CD4-positive, CD25-positive, alpha-beta regulatory T cell (primary cell): ENCODE measurements at regions not wholly inside any gene's neighbourhood (a gene's known extent, or its start where the extent isn't known, plus 50 kb on each side); places are given as distances from the start of the nearest gene placed in this dataset.

Experiments
- ATAC-seq, 2 donors: fragments of 150-1000 bp; cut with Tn5 transposase; one replicate each; pipeline ENCODE4 v1.10.0; 2021; ENCODE audit warnings: low read depth in 2 of 2, moderate number of reproducible peaks in 2 of 2, moderate library complexity in 1 of 2
- DNase-seq, 3 donors: peaks; one replicate each; pipeline versions ENCODE4 v3.0.0 to v3.0.0-alpha.2; 2012 to 2022; ENCODE audit warnings: mixed read lengths in 1 of 3
- H3K27ac ChIP-seq: one replicate; pipeline ENCODE4 v1.7.0; 2013; ENCODE audit warnings: mild to moderate bottlenecking, low read length; ENCODE audit not compliant: insufficient read depth, poor library complexity, severe bottlenecking
- H3K27me3 ChIP-seq: one replicate; pipeline ENCODE4 v1.7.0; 2013; ENCODE audit warnings: low read length; ENCODE audit not compliant: control insufficient read depth, insufficient read depth
- H3K36me3 ChIP-seq: one replicate; pipeline ENCODE4 v1.7.0; 2013; ENCODE audit warnings: mild to moderate bottlenecking, low read length, moderate library complexity; ENCODE audit not compliant: control insufficient read depth, insufficient read depth
- H3K4me1 ChIP-seq: 2 replicates; pipeline ENCODE4 v1.7.0; 2013; ENCODE audit warnings: mild to moderate bottlenecking, low read length; ENCODE audit not compliant: insufficient read depth, control insufficient read depth, poor library complexity, severe bottlenecking
- H3K4me3 ChIP-seq: one replicate; pipeline ENCODE4 v1.7.0; 2013; ENCODE audit warnings: low read depth, mild to moderate bottlenecking, low read length, moderate library complexity
- H3K9me3 ChIP-seq, 2 experiments: 1 replicate in 1 of 2; 2 replicates in 1 of 2; pipeline ENCODE4 v1.7.0; 2013; ENCODE audit warnings: low read length in 2 of 2, mild to moderate bottlenecking in 1 of 2, moderate library complexity in 1 of 2; ENCODE audit not compliant: control insufficient read depth in 2 of 2
- H3K27ac Mint-ChIP-seq, 3 donors: one replicate each; pipeline ENCODE4 v1.8.0; 2020 to 2022; ENCODE audit warnings: mild to moderate bottlenecking in 3 of 3, mixed read lengths in 3 of 3, moderate library complexity in 2 of 3
- H3K27me3 Mint-ChIP-seq: one replicate; pipeline ENCODE4 v1.8.0; 2022; ENCODE audit warnings: mild to moderate bottlenecking, mixed read lengths
- H3K36me3 Mint-ChIP-seq: one replicate; pipeline ENCODE4 v1.8.0; 2020; ENCODE audit warnings: mixed read lengths
- H3K4me1 Mint-ChIP-seq, 4 donors: one replicate each; pipeline ENCODE4 v1.8.0; 2020 to 2022; ENCODE audit warnings: mixed read lengths in 4 of 4, mild to moderate bottlenecking in 1 of 4
- H3K4me3 Mint-ChIP-seq, 4 donors: one replicate each; pipeline ENCODE4 v1.8.0; 2020 to 2022; ENCODE audit warnings: mild to moderate bottlenecking in 4 of 4, mixed read lengths in 4 of 4, moderate library complexity in 3 of 4
- H3K9me3 Mint-ChIP-seq, 7 donors: one replicate each; pipeline ENCODE4 v1.8.0; 2020 to 2022; ENCODE audit warnings: mixed read lengths in 7 of 7, mild to moderate bottlenecking in 3 of 7, moderate library complexity in 2 of 7

GRCh38 chr4:151865312-151865711, 104.5 kb upstream of the GATB start:
- Mint-ChIP-seq H3K36me3 (no peaks in the 10 kb centered on the region), H3K4me3 (no peak overlapping the region), H3K9me3 (peaks cover 0 to 2% (median 0%) of the 10 kb centered on the region in 7 donors), H3K27ac (peak overlapping the region in 1 of 3 donors; percentile 34), H3K27me3 (peaks cover 10% of the 10 kb centered on the region), H3K4me1 (peaks cover 0 to 10% (median 3%) of the 10 kb centered on the region in 4 donors)
- ATAC-seq (no peak), DNase-seq (no peak)
- no peaks in the 10 kb centered on the region for H3K4me1 ChIP-seq
- no peaks in the 10 kb centered on the region for H3K27me3 ChIP-seq
- no peak overlapping the region for H3K4me3 ChIP-seq
- no peaks in the 10 kb centered on the region for H3K36me3 ChIP-seq
- no peaks in the 10 kb centered on the region for H3K9me3 ChIP-seq
- no peak overlapping the region for H3K27ac ChIP-seq

GRCh38 chr4:151864068-151864467, 103.3 kb upstream of the GATB start:
- peaks cover 0 to 10% (median 3%) of the 10 kb centered on the region in 4 donors for H3K4me1 Mint-ChIP-seq
- H3K4me3 ChIP-seq, result no peak overlapping the region
- no peaks in the 10 kb centered on the region for H3K36me3 Mint-ChIP-seq
- DNase-seq (no peak), ATAC-seq (no peak)
- no peaks in the 10 kb centered on the region for H3K36me3 ChIP-seq
- H3K27me3 ChIP-seq, result no peaks in the 10 kb centered on the region
- H3K9me3 Mint-ChIP-seq, result peaks cover 0 to 4% (median 0%) of the 10 kb centered on the region in 7 donors
- H3K9me3 ChIP-seq, result no peaks in the 10 kb centered on the region
- H3K27ac ChIP-seq, result no peak overlapping the region
- no peak overlapping the region for H3K27ac Mint-ChIP-seq
- H3K27me3 Mint-ChIP-seq, result peaks cover 13% of the 10 kb centered on the region
- H3K4me1 ChIP-seq, result no peaks in the 10 kb centered on the region
- H3K4me3 Mint-ChIP-seq, result no peak overlapping the region

- no peak for ATAC-seq
- H3K27me3 Mint-ChIP-seq, result peaks cover 19% of the 10 kb centered on the region
- Histone ChIP-seq H3K4me3 (no peak overlapping the region), H3K9me3 (no peaks in the 10 kb centered on the region), H3K4me1 (no peaks in the 10 kb centered on the region), H3K27ac (no peak overlapping the region), H3K36me3 (no peaks in the 10 kb centered on the region), H3K27me3 (no peaks in the 10 kb centered on the region)
- H3K9me3 Mint-ChIP-seq, result peaks cover 0 to 6% (median 0%) of the 10 kb centered on the region in 7 donors
- no peak overlapping the region for H3K27ac Mint-ChIP-seq
- H3K4me1 Mint-ChIP-seq, result peaks cover 0 to 10% (median 3%) of the 10 kb centered on the region in 4 donors
- H3K4me3 Mint-ChIP-seq, result no peak overlapping the region
- no peaks in the 10 kb centered on the region for H3K36me3 Mint-ChIP-seq
- DNase-seq, result no peak
These were observed 102.0 kb upstream of the GATB start for GRCh38 chr4:151862766-151863165.

- no peaks in the 10 kb centered on the region for H3K36me3 Mint-ChIP-seq
- H3K27me3 ChIP-seq, result no peaks in the 10 kb centered on the region
- H3K36me3 ChIP-seq, result no peaks in the 10 kb centered on the region
- no peak overlapping the region for H3K27ac Mint-ChIP-seq
- H3K4me1 ChIP-seq, result no peaks in the 10 kb centered on the region
- H3K27ac ChIP-seq, result no peak overlapping the region
- peaks cover 0 to 5% (median 0%) of the 10 kb centered on the region in 7 donors for H3K9me3 Mint-ChIP-seq
- peaks cover 13% of the 10 kb centered on the region for H3K27me3 Mint-ChIP-seq
- H3K4me3 Mint-ChIP-seq, result no peak overlapping the region
- no peak overlapping the region for H3K4me3 ChIP-seq
- no peak for ATAC-seq
- DNase-seq, result no peak
- H3K9me3 ChIP-seq, result no peaks in the 10 kb centered on the region
- peaks cover 0 to 5% (median 2%) of the 10 kb centered on the region in 4 donors for H3K4me1 Mint-ChIP-seq
These were observed 99.8 kb upstream of the GATB start for GRCh38 chr4:151860561-151861093.

GRCh38 chr4:151859641-151860040, 98.8 kb upstream of the GATB start:
- no peak overlapping the region for H3K27ac Mint-ChIP-seq
- H3K36me3 Mint-ChIP-seq, result no peaks in the 10 kb centered on the region
- Histone ChIP-seq H3K27me3 (no peaks in the 10 kb centered on the region), H3K9me3 (no peaks in the 10 kb centered on the region), H3K27ac (no peak overlapping the region), H3K4me3 (no peak overlapping the region), H3K36me3 (no peaks in the 10 kb centered on the region), H3K4me1 (no peaks in the 10 kb centered on the region)
- ATAC-seq (no peak), DNase-seq (no peak)
- no peak overlapping the region for H3K4me3 Mint-ChIP-seq
- H3K4me1 Mint-ChIP-seq, result peaks cover 0 to 1% (median 0%) of the 10 kb centered on the region in 4 donors
- peaks cover 13% of the 10 kb centered on the region for H3K27me3 Mint-ChIP-seq
- H3K9me3 Mint-ChIP-seq, result peaks cover 0 to 5% (median 0%) of the 10 kb centered on the region in 7 donors

GRCh38 chr4:151858356-151858755, 97.5 kb upstream of the GATB start:
- peaks cover 0 to 8% (median 0%) of the 10 kb centered on the region in 7 donors for H3K9me3 Mint-ChIP-seq
- no peak for DNase-seq
- no peaks in the 10 kb centered on the region for H3K9me3 ChIP-seq
- ATAC-seq, result no peak
- H3K4me3 Mint-ChIP-seq, result no peak overlapping the region
- no peaks in the 10 kb centered on the region for H3K36me3 ChIP-seq
- H3K27ac Mint-ChIP-seq, result no peak overlapping the region
- H3K27me3 Mint-ChIP-seq, result peaks cover 14% of the 10 kb centered on the region
- peaks cover 0 to 1% (median 0%) of the 10 kb centered on the region in 4 donors for H3K4me1 Mint-ChIP-seq
- H3K27me3 ChIP-seq, result no peaks in the 10 kb centered on the region
- H3K36me3 Mint-ChIP-seq, result no peaks in the 10 kb centered on the region
- H3K4me3 ChIP-seq, result no peak overlapping the region
- H3K27ac ChIP-seq, result no peak overlapping the region
- H3K4me1 ChIP-seq, result no peaks in the 10 kb centered on the region

GRCh38 chr4:151857368-151857767, 96.6 kb upstream of the GATB start:
- Histone ChIP-seq H3K9me3 (no peaks in the 10 kb centered on the region), H3K36me3 (no peaks in the 10 kb centered on the region), H3K4me1 (no peaks in the 10 kb centered on the region), H3K27ac (no peak overlapping the region), H3K4me3 (no peak overlapping the region), H3K27me3 (peaks cover 2% of the 10 kb centered on the region)
- Mint-ChIP-seq H3K27ac (no peak overlapping the region), H3K36me3 (no peaks in the 10 kb centered on the region), H3K4me3 (no peak overlapping the region), H3K27me3 (peaks cover 23% of the 10 kb centered on the region), H3K4me1 (peaks cover 0 to 1% (median 0%) of the 10 kb centered on the region in 4 donors), H3K9me3 (peaks cover 0 to 8% (median 0%) of the 10 kb centered on the region in 7 donors)
- ATAC-seq, result no peak
- DNase-seq, result no peak

GRCh38 chr4:151855747-151856146, 94.9 kb upstream of the GATB start:
- ATAC-seq (no peak), DNase-seq (no peak)
- no peak overlapping the region for H3K27ac ChIP-seq
- Mint-ChIP-seq H3K27me3 (peaks cover 24% of the 10 kb centered on the region), H3K9me3 (peaks cover 0 to 8% (median 0%) of the 10 kb centered on the region in 7 donors), H3K36me3 (no peaks in the 10 kb centered on the region), H3K4me1 (peaks cover 0 to 1% (median 0%) of the 10 kb centered on the region in 4 donors), H3K4me3 (no peak overlapping the region), H3K27ac (no peak overlapping the region)
- H3K4me3 ChIP-seq, result no peak overlapping the region
- H3K27me3 ChIP-seq, result peaks cover 6% of the 10 kb centered on the region
- no peaks in the 10 kb centered on the region for H3K9me3 ChIP-seq
- H3K36me3 ChIP-seq, result no peaks in the 10 kb centered on the region
- no peaks in the 10 kb centered on the region for H3K4me1 ChIP-seq
